Right renal pelvis (tissue), 4 donors: ENCODE measurements at regions not wholly inside any gene's neighbourhood (a gene's known extent, or its start where the extent isn't known, plus 50 kb on each side); places are given as distances from the start of the nearest gene placed in this dataset.

Source experiments
- DNase-seq, 4 donors: peaks; one replicate each; pipeline ENCODE4 v3.0.0-alpha.2; 2013; ENCODE audit warnings: low read depth in 4 of 4, low spot score in 3 of 4, missing footprints in 1 of 4

DNA sequence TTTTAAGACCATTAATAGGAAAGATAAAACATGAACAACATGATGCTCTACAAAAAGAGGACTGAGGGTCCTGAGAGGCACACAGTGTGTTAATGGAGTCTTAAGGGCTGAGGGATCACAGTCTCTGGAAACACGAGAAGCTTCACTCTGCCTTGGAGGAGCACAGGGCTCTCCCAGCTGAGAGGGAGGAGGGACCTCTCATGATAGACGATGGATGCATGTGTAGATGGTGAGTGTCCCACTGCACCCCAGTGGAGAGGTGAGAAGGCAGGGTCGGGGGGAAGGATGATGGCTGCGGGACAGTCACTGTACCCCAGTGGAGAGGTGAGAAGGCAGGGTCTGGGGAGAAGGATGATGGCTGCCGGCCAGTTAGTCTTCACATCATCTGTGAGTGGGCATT lies 613.4 kb downstream of the IRX1 start:
- no peak for DNase-seq

DNA sequence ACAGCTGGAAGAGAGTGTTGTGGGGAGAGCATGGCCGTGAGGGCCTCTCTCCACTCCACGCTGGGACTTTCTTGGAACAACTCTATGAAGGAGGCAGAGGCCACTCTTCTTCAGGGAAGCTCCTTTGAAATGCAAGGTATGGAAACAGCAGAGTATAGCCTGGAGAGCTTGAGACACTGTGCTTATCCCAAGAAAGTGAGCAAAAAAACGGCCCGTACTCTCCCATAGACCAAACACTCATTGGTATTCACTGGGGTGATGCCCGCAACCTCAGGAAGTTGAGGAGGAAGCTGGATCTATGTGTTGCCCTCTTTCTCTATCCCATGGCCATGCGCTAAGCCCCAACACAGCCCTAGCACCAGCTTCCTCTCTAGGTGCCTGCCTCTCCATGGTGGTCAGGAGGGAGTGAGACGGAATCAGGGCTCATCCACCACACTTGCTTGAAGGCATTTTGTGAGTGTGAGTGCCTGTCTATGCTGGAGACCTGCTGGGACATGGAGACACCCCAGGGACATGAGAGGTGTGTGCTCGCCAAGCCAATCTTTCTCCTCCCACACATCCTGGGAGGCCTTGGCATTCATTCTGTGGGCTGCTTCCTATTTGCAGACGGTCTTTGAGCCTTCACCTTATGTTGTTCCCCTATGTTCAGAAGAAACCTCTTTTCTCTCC lies 616.6 kb downstream of the IRX1 start:
- no peak for DNase-seq

DNA sequence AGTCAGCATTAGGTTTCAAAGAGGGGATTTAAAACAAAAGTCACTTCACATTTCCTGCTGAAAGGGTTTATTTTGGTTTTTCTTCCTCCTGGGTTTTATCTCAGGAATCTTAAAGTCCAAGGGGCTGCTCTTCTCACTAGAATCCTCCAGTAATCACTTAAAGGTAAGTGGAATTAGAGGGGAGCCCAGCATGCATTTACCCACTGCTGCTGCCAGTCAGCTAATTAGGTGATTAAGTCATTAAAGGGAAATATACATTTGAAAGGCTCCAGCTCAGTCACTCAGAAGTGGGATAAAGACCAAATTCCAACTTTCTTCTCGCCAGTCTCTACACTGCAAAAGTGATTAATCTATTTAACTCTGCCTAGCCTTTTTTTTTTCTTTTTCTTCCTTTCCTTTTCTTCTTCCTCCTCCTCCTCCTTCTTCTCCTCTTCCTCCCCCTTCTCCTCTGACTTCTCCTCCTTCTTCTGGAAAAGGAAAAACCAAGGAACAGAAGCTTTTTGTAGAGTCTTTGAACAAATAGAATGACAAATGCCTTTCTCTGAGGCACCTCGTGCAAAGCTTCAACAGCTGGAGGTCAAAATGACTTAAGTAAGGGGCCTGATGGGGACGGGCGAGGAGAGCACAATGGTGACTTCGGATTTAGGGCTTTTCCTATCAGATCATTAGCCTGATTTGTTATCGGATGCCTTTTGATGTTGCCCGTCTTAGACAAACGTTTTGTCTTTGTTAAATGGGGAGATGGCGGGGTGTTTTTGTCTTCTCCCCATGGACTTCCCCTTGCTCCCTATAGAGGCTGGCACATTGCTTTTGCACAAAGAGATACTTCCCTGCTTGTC lies 617.6 kb downstream of the IRX1 start:
- DNase-seq = no peak

DNA sequence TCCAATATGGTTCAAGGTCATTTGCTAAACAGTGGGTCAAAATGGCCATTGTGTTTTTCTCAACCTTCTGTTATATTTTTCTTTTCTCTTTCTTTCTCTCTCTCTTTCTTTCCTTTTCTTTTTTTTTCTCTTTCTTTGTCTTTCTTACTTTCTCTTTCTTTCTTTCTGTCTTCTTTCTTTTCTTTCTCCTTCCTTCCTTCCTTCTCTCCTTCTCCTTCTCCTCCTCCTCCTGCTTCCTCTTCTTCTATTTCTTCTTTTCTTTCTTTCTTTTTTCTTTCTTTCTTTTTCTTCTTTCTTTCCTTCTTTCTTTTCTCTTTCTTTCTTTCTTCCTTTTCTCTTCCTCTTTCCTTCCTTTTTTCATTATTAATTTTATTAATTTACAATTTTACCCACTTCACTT lies 619.5 kb downstream of the IRX1 start:
- DNase-seq = no peak

DNA sequence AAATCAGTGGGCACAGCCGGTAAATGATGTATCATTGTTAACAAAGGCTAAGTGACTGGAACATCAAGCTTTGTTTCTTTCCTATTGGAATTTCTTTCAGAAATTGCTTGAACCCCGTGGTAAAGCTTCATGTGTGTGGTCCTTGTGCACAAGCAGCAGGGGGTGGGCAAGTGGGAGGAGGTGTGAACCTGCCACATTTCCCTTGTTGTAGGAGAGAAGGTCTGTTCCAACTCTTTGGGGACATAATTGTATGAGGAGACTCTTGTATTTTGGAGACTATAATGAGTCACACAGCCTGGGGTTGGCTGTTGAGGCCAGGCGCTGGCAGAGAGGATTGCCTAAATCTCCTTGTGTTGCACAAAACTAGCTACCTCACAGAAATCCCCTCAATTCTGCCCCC lies 620.5 kb downstream of the IRX1 start:
- DNase-seq = no peak

DNA sequence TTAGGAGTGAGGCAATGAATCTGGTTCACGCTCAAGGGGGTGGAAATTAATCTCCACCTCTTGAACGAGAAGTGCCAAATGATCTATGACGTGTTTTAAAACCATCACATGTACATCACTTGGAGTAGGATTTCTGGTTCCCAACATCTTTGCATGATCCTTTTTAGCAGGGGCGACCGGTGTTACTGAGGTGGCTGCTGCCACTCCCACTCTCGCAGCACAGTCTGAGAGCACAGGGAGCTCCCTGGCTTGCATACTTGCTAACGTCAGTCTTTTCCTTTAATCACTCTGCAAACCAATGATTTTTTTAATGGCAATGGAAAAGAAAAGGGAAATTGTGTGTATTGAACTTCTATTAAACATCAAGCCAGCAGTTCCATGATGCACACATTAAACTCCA lies 624.4 kb downstream of the IRX1 start:
- DNase-seq = no peak

DNA sequence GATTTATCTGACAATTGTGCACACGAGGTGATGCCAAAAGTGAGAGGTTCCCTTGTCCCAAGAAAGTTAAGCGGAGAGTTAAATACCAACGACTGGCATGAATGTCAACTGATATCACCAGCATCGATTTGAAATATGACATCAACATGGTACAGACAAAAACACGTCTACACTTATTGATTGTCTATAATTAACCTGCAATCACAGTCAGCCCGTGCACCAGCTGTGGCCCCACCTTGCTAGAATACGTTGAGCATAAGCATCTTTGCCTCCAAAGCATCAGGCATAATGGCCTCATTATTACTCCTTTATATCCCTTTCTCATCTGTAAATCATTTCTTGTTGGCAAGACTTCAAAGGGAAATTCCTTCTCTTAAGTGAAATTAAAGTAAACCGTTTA lies 625.4 kb downstream of the IRX1 start:
- DNase-seq = no peak

DNA sequence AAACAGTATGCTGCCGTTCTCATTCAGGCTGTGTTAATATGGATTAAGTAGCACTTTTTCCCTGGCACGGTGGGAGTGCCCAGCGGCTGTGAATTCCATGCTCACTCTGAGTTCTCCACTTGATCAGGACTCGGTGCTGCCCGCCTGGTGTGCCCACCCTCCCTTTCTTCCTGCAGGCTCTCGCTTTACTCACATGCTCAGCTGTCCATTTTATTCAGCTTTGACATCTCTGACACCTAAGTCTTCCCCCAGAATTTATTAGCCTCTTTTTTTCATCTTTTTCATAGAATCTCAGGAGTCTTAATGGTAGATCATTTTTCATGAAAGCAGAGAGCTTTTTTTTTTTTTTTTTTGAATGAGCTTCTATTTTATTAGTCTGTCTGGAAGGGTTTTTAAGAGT lies 626.5 kb downstream of the IRX1 start:
- DNase-seq = no peak

DNA sequence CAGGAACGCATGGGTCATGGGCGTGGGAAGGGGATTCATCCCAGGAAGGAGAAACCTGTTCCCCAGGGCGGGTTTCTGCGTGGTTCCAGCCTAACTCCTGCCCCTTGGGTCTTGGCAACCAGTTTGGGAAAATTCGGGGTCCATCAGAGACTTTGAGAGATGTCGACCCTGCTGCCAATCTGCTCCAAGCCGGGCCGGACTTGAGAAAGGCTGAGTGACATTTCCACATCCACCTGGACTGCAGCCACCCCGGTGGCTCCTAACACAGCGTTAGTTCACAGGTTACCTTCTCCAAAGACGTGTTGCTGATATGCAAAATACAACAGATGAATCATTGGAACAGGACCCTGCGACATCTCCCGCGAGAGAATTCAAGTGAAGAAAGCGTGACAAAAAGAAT lies 627.2 kb downstream of the IRX1 start:
- DNase-seq = no peak

DNA sequence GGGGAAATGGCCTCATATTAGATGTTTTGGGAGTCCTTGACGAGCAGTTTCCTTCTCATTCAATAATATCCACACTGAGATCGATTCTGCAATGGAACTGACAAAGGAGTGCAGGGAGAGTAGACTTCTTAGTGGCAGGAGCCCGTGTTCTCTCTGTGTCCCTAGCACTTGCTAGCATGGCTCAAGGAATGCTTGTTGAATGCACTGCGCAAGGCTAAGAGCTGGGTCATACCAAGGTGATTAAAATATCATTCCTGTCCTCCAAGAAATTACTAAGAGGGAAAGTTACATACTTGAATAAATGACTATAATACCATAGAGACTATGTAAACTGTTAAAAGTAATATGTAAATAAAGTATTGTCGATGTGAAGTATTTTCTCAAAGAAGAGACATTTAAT lies 630.1 kb downstream of the IRX1 start:
- no peak for DNase-seq

DNA sequence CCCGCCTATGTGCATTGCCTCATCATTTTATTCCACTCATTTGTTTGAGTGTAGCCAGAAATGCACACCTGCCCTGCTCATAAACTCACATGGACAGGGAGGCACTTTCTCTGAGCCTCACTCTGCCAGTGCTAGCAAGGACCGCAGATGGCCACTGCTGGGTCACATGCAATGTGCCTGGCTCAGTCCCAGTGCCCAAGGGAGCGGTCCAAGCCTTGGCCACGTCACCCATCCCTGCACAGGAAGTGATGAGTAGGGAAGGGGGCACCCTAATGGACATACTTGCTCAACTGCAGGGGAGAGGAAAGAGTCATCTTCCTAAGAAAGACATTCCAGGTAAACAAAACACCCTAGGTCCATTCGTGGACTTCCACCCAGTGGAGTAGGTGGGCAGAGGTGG lies 630.9 kb downstream of the IRX1 start:
- no peak for DNase-seq

DNA sequence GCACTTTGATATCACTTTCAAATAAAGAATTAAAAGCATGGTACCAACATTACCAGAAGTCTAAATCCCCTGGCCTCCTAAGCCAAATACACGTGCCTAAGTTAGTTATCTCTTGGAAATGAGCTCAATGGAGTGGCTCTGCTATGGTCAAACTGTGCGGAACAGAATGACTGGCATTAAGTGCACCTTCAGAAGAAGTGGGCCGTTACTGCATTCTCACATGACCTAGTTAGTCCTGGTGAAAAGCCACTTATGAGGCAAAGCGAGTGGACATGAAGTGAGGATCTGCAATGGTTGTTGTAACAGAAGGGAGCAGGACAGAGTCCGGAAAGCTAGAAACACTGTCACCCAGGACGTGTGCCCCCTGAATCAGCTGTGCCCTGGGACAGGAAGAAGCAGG lies 633.1 kb downstream of the IRX1 start:
- DNase-seq = no peak

DNA sequence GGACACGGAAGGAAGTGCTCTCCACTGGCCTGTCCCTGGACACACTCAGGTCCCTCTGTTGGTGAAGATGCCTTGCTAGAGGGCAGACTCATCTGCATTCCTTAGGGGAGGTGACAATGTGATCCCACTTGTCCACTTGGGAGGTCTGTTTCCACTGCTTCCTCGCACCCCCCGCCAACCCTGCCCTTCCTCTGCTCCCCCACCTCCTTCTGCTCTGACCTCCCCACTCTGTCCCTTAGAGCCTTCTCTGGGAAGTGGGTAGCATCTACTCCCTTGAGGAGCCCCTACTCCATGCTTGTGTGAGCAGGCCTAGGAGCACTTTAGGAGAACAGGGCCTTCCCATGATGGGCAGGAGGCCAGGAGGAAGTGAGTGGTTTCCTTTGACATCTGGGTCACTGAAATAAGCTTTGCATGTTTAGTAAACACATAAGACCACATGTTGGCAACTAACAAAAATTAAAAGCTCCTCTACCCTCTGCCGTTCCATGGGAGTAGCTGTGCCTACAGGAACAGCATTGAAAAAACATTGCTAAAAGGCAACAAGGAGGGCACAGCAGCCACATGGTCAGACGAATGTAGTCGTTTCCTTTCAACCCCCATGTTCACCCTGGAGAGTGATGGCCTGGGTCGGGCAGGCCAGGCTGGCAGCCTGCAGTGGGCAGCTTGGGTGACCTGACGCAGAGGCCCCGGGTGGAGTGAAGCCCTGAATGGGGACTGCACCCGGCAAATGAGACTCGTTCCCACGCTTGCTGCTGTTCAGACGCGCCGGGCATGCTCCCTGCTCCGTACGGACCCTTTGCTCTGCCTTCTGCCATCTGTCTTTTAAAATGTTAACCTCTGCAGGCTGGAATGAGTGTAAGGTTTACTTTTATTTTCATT lies 634.0 kb downstream of the IRX1 start:
- DNase-seq = no peak

DNA sequence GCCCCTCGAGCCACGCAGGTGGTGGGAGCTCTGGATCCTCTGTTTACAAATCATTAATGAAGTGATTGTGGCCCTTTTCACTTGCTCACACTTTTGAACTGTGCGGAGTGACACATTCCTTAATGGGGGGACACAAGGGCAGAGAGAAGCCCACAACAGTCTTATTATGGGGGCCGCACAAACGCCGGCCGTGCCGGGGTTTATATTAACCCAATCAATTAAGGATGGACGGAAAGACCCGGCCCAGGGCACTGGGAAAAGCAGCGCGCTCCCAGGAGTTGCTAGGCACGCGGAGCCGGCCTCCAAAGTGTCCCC lies 634.8 kb downstream of the IRX1 start:
- no peak for DNase-seq

DNA sequence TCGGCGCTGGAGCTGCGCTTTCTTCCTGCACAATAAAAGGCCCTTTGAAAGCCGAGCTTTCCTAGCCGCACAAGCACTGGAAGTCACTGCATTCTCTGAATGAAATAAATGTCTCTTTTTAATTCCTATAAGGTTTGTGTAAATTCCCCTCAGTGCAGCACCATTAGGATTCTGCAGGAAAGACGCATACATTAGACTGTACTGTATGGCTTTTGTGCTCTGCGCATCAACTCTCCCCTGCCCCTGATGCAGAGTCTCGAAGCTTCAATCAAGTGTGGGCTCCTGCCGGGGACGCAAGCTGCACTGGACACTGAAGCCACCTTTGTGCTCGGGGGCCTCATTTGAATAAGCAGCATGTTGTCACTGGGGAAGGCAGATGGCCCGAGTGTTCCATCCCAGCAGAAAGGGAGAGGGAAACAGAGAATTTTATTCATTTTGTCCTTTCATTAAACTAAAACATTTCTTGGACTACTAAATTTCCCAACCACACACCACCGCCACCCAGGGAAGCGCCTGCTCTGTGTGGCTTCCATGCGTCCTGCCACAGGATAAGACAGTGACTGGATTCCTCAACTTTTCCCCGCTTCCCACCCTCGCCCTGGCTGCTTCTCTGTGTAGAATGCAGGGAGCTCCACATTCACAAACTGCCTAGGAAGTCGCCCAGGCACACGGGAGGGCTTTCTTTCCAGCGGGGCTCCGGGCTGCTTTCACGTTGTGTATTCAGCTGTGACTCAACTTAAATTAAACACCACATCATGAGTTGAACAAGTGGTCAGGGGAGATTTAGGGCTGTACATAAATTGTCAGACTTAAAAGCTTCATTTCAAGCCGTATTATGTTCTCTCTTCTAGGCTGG lies 635.4 kb downstream of the IRX1 start:
- peak in 2 of 4 donors; percentile 51 to 61 for DNase-seq

DNA sequence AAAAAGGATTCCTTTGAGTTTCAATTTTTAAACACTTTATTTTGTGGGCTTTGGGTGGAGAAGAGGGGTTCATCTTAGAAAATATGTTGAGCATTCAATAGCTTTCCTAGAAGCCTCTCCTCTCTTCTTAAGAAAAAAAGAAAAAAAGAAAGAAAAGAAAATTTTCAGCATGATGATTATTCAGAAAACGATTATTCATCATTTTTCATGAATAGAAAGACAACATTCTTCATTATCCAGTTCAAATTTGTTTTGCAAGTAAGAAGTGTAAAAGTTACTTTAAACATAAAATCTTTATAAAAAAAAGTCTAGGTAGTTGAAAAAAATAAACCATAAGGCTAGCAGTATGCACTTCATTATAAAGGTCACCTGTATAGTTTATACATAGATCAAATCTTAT lies 636.5 kb downstream of the IRX1 start:
- DNase-seq = no peak

DNA sequence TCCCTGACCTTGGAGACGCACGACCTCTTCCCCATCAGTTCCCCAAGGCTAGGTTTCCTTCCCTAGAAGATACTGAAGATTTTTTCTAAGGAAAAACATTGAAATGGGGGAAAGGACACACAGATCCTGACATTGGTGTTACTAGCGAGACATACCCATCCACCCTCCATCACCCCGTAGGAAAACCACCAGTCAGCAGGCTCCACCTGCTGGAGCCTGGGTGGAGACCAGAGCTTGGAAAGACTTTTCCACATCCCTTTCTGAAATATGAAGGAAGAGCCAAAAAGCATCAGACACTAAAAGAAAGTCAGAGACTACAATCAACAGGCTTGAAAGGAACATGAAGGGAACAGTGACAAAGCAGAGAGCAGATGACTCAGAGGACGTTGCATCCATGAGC lies 638.0 kb downstream of the IRX1 start:
- DNase-seq = no peak

DNA sequence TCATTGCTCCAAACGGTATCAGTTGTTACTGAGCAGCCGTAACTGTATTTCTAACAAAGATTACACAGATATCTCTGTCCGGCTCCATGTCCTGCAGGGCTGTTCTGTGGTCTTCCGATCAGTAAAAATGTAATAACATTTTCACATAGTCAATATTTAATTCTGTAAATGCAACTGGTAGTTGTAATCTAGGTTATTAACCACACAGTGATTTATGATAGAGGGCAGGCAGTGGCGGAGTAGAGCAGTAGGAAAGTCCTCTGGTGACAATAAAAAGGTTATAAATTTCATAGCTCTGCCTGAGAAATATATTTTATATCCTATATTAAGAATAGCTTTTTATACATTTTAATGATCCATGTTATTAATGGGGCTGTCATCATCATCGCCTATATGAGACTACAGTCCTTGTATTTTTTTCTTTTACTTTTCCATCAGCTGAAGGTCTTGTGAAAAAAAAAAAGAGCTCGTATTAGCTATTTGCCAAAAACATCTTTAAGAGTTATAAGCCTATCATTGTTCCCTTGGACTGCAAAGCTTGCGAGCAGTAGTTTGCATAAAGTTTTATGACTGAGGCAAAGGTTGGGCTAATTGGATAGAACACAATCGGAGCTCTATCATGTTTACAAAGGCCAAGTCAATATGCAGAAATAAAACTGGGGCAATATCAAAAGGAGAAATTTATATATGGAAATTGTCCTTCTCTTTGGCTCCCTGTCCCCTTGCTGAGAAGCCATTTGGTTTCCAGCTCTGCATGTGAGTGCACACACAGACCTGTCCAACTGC lies 648.0 kb downstream of the IRX1 start:
- DNase-seq = no peak

DNA sequence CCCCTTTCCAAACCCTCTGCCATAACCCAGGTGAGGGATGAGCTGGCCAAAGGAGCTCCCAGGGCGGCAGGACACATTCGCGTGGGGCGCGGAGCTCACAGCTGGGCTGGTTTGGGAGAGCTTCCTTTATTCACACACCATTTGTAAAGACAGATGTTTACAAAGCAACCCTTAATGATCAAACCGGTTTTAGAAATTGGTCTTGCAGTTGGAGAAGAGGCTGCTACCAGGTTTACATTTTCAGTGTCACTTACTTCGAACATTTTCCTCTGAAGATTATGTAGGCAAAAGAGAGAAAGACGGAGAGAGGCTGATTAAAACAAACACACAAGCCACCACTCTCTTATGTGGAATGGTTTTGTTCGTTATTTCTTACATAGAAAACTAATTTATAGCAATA lies 648.7 kb downstream of the IRX1 start:
- no peak for DNase-seq

DNA sequence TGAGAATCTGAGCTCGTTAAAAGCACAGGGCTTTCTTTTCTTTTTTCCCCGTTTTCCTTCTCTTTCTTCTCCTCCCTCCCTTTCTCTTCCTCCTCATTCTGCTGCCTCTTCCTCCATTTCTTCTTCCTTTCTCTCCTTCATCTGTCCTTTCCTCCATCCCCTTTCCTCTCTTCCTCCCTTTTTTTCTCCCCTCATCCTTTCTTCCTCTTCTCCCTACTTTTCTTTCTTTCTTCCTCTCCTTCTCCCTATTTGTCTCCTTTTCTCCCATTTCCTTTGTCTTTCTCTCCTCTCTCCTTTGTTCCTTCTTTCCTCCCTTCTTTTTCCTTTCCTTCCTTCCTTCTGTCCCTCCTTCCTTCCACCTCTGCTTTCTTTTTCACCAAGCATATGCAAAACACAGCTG lies 649.4 kb downstream of the IRX1 start:
- no peak for DNase-seq
